GM12872 (cell line): ENCODE measurements at regions not wholly inside any gene's neighbourhood (a gene's known extent, or its start where the extent isn't known, plus 50 kb on each side); places are given as distances from the start of the nearest gene placed in this dataset.

Experiments
- CTCF ChIP-seq: IDR thresholded peaks from 3 replicates; pipeline ENCODE4 v1.5.1; 2011; ENCODE audit warnings: low read depth, mild to moderate bottlenecking, low read length, moderate library complexity; ENCODE audit not compliant: insufficient read depth

- no peak for TF ChIP-seq CTCF
Observed at GRCh38 chr1:69475021-69475420, 92.7 kb upstream of the LRRC7 start.

- no peak for TF ChIP-seq CTCF
Observed at GRCh38 chr1:69479734-69480133, 88.0 kb upstream of the LRRC7 start.

- no peak for TF ChIP-seq CTCF
Observed at GRCh38 chr1:69483246-69483645, 84.5 kb upstream of the LRRC7 start.

GRCh38 chr1:69485616-69486015 lies 82.1 kb upstream of the LRRC7 start:
- TF ChIP-seq CTCF: no peak

- TF ChIP-seq CTCF: no peak
Observed at GRCh38 chr1:69491416-69491815, 76.3 kb upstream of the LRRC7 start.

- no peak for TF ChIP-seq CTCF
Observed at GRCh38 chr1:69492286-69492685, 75.4 kb upstream of the LRRC7 start.

GRCh38 chr1:69494221-69494620 lies 73.5 kb upstream of the LRRC7 start:
- no peak for TF ChIP-seq CTCF
